Trophoblast cell (in vitro differentiated cells and primary cell): ENCODE measurements at regions not wholly inside any gene's neighbourhood (a gene's known extent, or its start where the extent isn't known, plus 50 kb on each side); places are given as distances from the start of the nearest gene placed in this dataset.
"Not testable (repeated sequence)": the region's sequence is repeated elsewhere in the genome, so short reads cannot be mapped to it uniquely, and the experiment has no call there.

Experiments
- DNase-seq, 2 donors: peaks; one replicate each; pipeline ENCODE4 v3.0.0-alpha.2; 2016
- H2AFZ ChIP-seq: 2 replicates; pipeline ENCODE4 v1.6.1; 2013; ENCODE audit warnings: low read length, moderate library complexity, mild to moderate bottlenecking; ENCODE audit not compliant: insufficient read depth, poor library complexity
- H2AK5ac ChIP-seq: 2 replicates; pipeline ENCODE4 v1.6.1; 2013; ENCODE audit warnings: mild to moderate bottlenecking, low read length
- H2BK120ac ChIP-seq: 2 replicates; pipeline ENCODE4 v1.6.1; 2013; ENCODE audit warnings: low read length, mild to moderate bottlenecking, moderate library complexity; ENCODE audit not compliant: insufficient read depth, poor library complexity
- H2BK12ac ChIP-seq: 2 replicates; pipeline ENCODE4 v1.6.1; 2013; ENCODE audit warnings: mild to moderate bottlenecking, low read length, moderate library complexity
- H2BK5ac ChIP-seq: 2 replicates; pipeline ENCODE4 v1.6.1; 2013; ENCODE audit warnings: low read length, low read depth, moderate library complexity, mild to moderate bottlenecking; ENCODE audit not compliant: poor library complexity
- H3K14ac ChIP-seq: 2 replicates; pipeline ENCODE4 v1.6.1; 2013; ENCODE audit warnings: mild to moderate bottlenecking, low read length
- H3K18ac ChIP-seq: 2 replicates; pipeline ENCODE4 v1.6.1; 2013; ENCODE audit warnings: mild to moderate bottlenecking, low read length
- H3K23ac ChIP-seq: 2 replicates; pipeline ENCODE4 v1.6.1; 2013; ENCODE audit warnings: low read length
- H3K27ac ChIP-seq: 2 replicates; pipeline ENCODE4 v1.5.1; 2013; ENCODE audit warnings: low read depth, mild to moderate bottlenecking, inconsistent platforms, low read length, moderate library complexity
- H3K27me3 ChIP-seq: 2 replicates; pipeline ENCODE4 v1.6.1; 2013; ENCODE audit warnings: inconsistent platforms, mild to moderate bottlenecking, low read length, moderate library complexity; ENCODE audit not compliant: insufficient read depth
- H3K36me3 ChIP-seq, 2 experiments: 1 replicate in 1 of 2; 2 replicates in 1 of 2; pipeline ENCODE4 v1.6.1; 2013; ENCODE audit warnings: low read length in 2 of 2, mild to moderate bottlenecking in 2 of 2, moderate library complexity in 1 of 2; ENCODE audit not compliant: insufficient read depth in 2 of 2, control insufficient read depth in 1 of 2
- H3K4ac ChIP-seq: 2 replicates; pipeline ENCODE4 v1.6.1; 2013; ENCODE audit warnings: low read depth, mild to moderate bottlenecking, low read length, moderate library complexity
- H3K4me1 ChIP-seq, 2 experiments: 1 replicate in 1 of 2; 2 replicates in 1 of 2; pipeline ENCODE4 v1.6.1; 2013; ENCODE audit warnings: low read length in 2 of 2, mild to moderate bottlenecking in 2 of 2, moderate library complexity in 1 of 2; ENCODE audit not compliant: insufficient read depth in 2 of 2, control insufficient read depth in 1 of 2
- H3K4me2 ChIP-seq: 2 replicates; pipeline ENCODE4 v1.6.1; 2013; ENCODE audit warnings: inconsistent platforms, mild to moderate bottlenecking, low read length, moderate library complexity
- H3K4me3 ChIP-seq: 2 replicates; pipeline ENCODE4 v1.5.1; 2013; ENCODE audit warnings: mild to moderate bottlenecking, low read depth, low read length, inconsistent platforms
- H3K79me1 ChIP-seq: one replicate; pipeline ENCODE4 v1.6.1; 2013; ENCODE audit warnings: low read length
- H3K79me2 ChIP-seq: 2 replicates; pipeline ENCODE4 v1.6.1; 2013; ENCODE audit warnings: low read length, mild to moderate bottlenecking; ENCODE audit not compliant: control insufficient read depth, insufficient read depth, poor library complexity
- H3K9ac ChIP-seq: 2 replicates; pipeline ENCODE4 v1.6.1; 2013; ENCODE audit warnings: mild to moderate bottlenecking, low read length
- H3K9me3 ChIP-seq: 2 replicates; pipeline ENCODE4 v1.6.1; 2013; ENCODE audit warnings: low read depth, mild to moderate bottlenecking, control low read depth, inconsistent platforms, low read length; ENCODE audit not compliant: insufficient read depth
- H4K12ac ChIP-seq: 2 replicates; pipeline ENCODE4 v1.6.1; 2013; ENCODE audit warnings: low read depth, mild to moderate bottlenecking, low read length, moderate library complexity
- H4K8ac ChIP-seq: 2 replicates; pipeline ENCODE4 v1.6.1; 2013; ENCODE audit warnings: low read depth, mild to moderate bottlenecking, low read length, moderate library complexity
- H4K91ac ChIP-seq: one replicate; pipeline ENCODE4 v1.6.1; 2013; ENCODE audit warnings: low read depth, mild to moderate bottlenecking, low read length, moderate library complexity
- WGBS: extraction: QIAGEN DNeasy Blood & Tissue Kit; methylation state at CpG from one replicate; pipeline ENCODE4 v1.1.7; 2013; ENCODE audit warnings: missing lambda C conversion rate; ENCODE audit not compliant: insufficient read length, insufficient coverage; ENCODE audit errors: extremely low coverage; 5-methylcytosine and 5-hydroxymethylcytosine counted together

DNA sequence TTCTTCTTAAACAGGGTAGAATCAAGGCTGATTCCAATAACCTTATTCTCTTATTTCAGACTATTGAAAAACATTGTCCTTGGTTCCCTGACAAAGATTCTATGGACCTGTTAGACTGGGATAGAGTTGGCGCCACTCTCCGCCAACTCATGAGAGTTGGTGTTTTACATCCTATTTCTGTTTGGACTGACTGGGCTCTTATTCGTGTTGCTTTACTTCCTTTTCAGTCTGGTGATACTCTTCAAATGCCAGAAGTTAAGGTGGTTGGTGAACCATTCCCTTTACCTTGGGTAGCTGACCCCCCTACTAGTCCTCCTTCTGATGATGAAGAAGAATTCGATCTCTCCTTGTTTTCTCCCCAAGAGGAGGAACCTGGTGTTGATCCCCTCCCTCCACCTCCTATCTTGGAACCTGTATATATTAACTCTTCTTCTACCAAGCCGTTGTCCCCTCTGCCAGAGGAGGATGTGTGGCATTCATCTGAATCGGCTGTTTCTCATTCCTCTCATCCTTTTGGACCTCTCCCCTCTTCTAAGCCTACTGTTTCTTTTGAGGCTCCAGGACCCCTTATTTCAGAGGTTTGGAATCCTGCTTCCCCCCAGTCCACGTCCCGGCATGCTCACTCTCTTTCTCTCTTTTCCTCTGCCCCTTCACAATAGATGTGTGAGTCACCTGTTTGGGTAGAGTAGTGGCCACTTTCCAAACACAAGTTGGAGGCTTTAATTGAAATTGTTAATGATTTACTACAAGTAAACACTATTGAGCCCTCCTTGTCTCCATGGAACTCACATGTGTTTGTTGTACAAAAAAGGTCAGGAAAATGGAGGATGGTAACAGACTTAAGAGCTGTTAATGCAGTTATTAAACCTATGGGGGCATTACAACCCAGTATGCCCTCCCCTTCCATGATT lies 585.7 kb downstream of the NSUN3 start:
- not testable (repeated sequence) for H3K36me3 ChIP-seq, H3K27me3 ChIP-seq, H3K4me2 ChIP-seq, H3K4me3 ChIP-seq, H4K12ac ChIP-seq, H3K4ac ChIP-seq, H3K79me2 ChIP-seq, DNase-seq, H3K18ac ChIP-seq, H3K4me1 ChIP-seq, H3K9ac ChIP-seq, H2BK12ac ChIP-seq, H4K8ac ChIP-seq, H4K91ac ChIP-seq, H3K23ac ChIP-seq, H3K14ac ChIP-seq, H2AFZ ChIP-seq, H2AK5ac ChIP-seq, H3K27ac ChIP-seq, H2BK5ac ChIP-seq, H3K79me1 ChIP-seq, H3K9me3 ChIP-seq, H2BK120ac ChIP-seq
- no CpG with 5 or more reads among the region's 8 CpGs for WGBS

GRCh38 chr3:94654096-94654495 lies 591.2 kb downstream of the NSUN3 start:
- no peak overlapping the region for H4K12ac ChIP-seq
- no peak overlapping the region for H3K23ac ChIP-seq
- no peaks in the 10 kb centered on the region for H3K79me1 ChIP-seq
- H3K9ac ChIP-seq = no peak overlapping the region
- no peak overlapping the region for H3K4me3 ChIP-seq
- no peak overlapping the region for H2AK5ac ChIP-seq
- H3K4ac ChIP-seq = no peak overlapping the region
- no peak overlapping the region for H3K4me2 ChIP-seq
- no peaks in the 10 kb centered on the region for H3K9me3 ChIP-seq
- no peak overlapping the region for H4K8ac ChIP-seq
- no peaks in the 10 kb centered on the region for H3K79me2 ChIP-seq
- H2BK12ac ChIP-seq = no peak overlapping the region
- H3K18ac ChIP-seq = no peak overlapping the region
- H3K36me3 ChIP-seq = no peaks in the 10 kb centered on the region
- H2AFZ ChIP-seq = no peak overlapping the region
- no peaks in the 10 kb centered on the region for H3K4me1 ChIP-seq
- no peak overlapping the region for H2BK5ac ChIP-seq
- H3K14ac ChIP-seq = no peak overlapping the region
- H3K27me3 ChIP-seq = no peaks in the 10 kb centered on the region
- whole genome bisulfite sequencing = no CpG with 5 or more reads among the region's 2 CpGs
- no peak overlapping the region for H4K91ac ChIP-seq
- DNase-seq = no peak
- H2BK120ac ChIP-seq = no peak overlapping the region
- no peak overlapping the region for H3K27ac ChIP-seq

DNA sequence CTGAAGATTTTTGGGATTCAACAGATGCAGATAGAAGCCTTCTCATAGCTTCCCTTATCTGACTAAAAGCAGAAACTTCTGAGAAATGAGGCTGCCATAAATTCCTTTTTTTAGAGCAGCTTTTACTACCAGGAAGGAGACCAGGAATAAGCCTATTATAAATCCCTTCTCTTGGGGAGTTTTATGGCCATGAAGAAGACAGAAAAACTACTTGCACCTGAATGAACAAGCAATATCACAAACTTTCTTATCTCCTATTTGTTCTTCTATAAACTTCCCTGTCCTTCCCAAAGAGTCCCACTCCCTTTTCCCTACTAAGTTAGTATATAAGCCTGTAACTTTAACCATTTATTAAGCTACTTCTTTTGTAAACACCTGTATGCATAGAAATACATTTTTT lies 603.1 kb downstream of the NSUN3 start:
- no peak overlapping the region for H2AK5ac ChIP-seq
- H3K4me3 ChIP-seq = no peak overlapping the region
- no peak overlapping the region for H2BK12ac ChIP-seq
- no peaks in the 10 kb centered on the region for H3K4me1 ChIP-seq
- H3K14ac ChIP-seq = no peak overlapping the region
- H2BK120ac ChIP-seq = no peak overlapping the region
- H3K27ac ChIP-seq = no peak overlapping the region
- H4K8ac ChIP-seq = no peak overlapping the region
- H3K9me3 ChIP-seq = no peaks in the 10 kb centered on the region
- no peaks in the 10 kb centered on the region for H3K79me1 ChIP-seq
- H3K9ac ChIP-seq = no peak overlapping the region
- H4K12ac ChIP-seq = no peak overlapping the region
- H2AFZ ChIP-seq = no peak overlapping the region
- no peak overlapping the region for H3K23ac ChIP-seq
- H3K36me3 ChIP-seq = no peaks in the 10 kb centered on the region
- no peak overlapping the region for H4K91ac ChIP-seq
- no peaks in the 10 kb centered on the region for H3K79me2 ChIP-seq
- DNase-seq = peak in 1 of 2 donors; percentile 36
- H3K27me3 ChIP-seq = no peaks in the 10 kb centered on the region
- H3K18ac ChIP-seq = no peak overlapping the region
- no peak overlapping the region for H3K4me2 ChIP-seq
- H3K4ac ChIP-seq = no peak overlapping the region
- no peak overlapping the region for H2BK5ac ChIP-seq

DNA sequence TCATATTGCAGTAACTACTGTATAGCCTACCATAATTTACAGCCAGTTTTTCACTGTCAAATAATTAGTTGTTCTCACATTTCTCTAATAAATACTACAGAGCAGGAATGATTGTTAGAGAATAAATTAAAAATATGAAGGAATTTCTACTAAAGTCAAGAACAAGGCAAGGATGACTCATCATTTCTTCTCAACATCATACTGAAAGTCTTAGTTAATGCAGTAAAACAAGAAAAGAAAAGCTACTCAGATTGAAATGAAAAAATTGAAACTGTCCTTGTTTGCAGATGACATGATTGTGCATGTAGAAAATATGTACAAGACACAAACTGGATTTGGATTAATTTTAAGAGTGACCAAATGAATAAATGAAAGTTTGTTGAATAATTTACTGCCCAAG lies 608.2 kb downstream of the NSUN3 start:
- H4K8ac ChIP-seq = no peak overlapping the region
- H4K91ac ChIP-seq = no peak overlapping the region
- H3K79me2 ChIP-seq = no peaks in the 10 kb centered on the region
- H3K9ac ChIP-seq = no peak overlapping the region
- H2AFZ ChIP-seq = no peak overlapping the region
- H3K9me3 ChIP-seq = no peaks in the 10 kb centered on the region
- H4K12ac ChIP-seq = no peak overlapping the region
- no peak overlapping the region for H3K27ac ChIP-seq
- no peak overlapping the region for H3K4ac ChIP-seq
- no peak for DNase-seq
- H3K79me1 ChIP-seq = no peaks in the 10 kb centered on the region
- H2BK5ac ChIP-seq = no peak overlapping the region
- no peak overlapping the region for H3K4me3 ChIP-seq
- H2BK12ac ChIP-seq = no peak overlapping the region
- H3K23ac ChIP-seq = no peak overlapping the region
- no peak overlapping the region for H3K18ac ChIP-seq
- no peaks in the 10 kb centered on the region for H3K36me3 ChIP-seq
- no peaks in the 10 kb centered on the region for H3K27me3 ChIP-seq
- H3K14ac ChIP-seq = no peak overlapping the region
- H3K4me2 ChIP-seq = no peak overlapping the region
- H2BK120ac ChIP-seq = no peak overlapping the region
- no peak overlapping the region for H2AK5ac ChIP-seq
- H3K4me1 ChIP-seq = no peaks in the 10 kb centered on the region
